AG04449 (cell line): ENCODE measurements at regions not wholly inside any gene's neighbourhood (a gene's known extent, or its start where the extent isn't known, plus 50 kb on each side); places are given as distances from the start of the nearest gene placed in this dataset.

Experiments used
- CTCF ChIA-PET: fragments of 350-600 bp; formaldehyde crosslinking; extraction: SDS; loops from one replicate; lab custom pipeline; 2021; ENCODE audit warnings: antibody characterized with exemption; lab: Yijun Ruan, JAX
- POLR2A ChIA-PET: fragments of 400-600, 350-600 bp; formaldehyde crosslinking; extraction: SDS; loops from one replicate; lab custom pipeline; 2020; ENCODE audit warnings: antibody characterized with exemption, inconsistent platforms; lab: Yijun Ruan, JAX
- DNase-seq: peaks from one replicate; pipeline ENCODE4 v3.0.0-alpha.2; 2010; ENCODE audit warnings: low read depth, low spot score
- H3K4me3 ChIP-seq: 2 replicates; pipeline ENCODE4 v1.5.1; 2011; ENCODE audit warnings: low read depth, mild to moderate bottlenecking, control low read depth, low read length
- TF ChIP-seq, protein P1 (sequence below): IDR thresholded peaks from one replicate; pipeline ENCODE4 v1.5.1; 2011; ENCODE audit warnings: mild to moderate bottlenecking, moderate library complexity, low read length, control low read depth, inconsistent platforms; ENCODE audit not compliant: insufficient read depth; ENCODE audit errors: missing control alignments

DNA sequence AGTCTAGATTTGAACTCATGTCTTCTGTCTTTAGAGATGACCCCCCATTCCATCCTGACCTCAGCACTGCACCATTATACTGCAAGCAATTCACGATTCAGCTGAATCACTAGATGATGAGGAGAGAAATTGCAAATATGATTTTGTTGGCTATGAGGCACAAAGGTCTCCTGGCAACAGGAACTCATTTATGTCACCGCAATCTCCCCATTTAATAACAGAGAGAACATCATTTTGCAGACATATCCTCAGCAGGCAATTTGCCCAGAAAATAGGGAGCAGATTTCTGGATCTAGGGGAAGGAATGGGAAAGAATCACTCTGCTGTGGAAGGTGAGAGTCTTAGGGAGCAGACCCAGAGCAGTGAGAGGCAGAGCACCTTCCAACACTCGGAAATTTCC lies 303.0 kb downstream of the PAX1 start:
- CTCF ChIA-PET: no interaction called here
- TF ChIP-seq, protein P1, sequence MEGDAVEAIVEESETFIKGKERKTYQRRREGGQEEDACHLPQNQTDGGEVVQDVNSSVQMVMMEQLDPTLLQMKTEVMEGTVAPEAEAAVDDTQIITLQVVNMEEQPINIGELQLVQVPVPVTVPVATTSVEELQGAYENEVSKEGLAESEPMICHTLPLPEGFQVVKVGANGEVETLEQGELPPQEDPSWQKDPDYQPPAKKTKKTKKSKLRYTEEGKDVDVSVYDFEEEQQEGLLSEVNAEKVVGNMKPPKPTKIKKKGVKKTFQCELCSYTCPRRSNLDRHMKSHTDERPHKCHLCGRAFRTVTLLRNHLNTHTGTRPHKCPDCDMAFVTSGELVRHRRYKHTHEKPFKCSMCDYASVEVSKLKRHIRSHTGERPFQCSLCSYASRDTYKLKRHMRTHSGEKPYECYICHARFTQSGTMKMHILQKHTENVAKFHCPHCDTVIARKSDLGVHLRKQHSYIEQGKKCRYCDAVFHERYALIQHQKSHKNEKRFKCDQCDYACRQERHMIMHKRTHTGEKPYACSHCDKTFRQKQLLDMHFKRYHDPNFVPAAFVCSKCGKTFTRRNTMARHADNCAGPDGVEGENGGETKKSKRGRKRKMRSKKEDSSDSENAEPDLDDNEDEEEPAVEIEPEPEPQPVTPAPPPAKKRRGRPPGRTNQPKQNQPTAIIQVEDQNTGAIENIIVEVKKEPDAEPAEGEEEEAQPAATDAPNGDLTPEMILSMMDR: no peak
- POLR2A ChIA-PET: no interaction called here
- no peak overlapping the region for H3K4me3 ChIP-seq
- DNase-seq: no peak

DNA sequence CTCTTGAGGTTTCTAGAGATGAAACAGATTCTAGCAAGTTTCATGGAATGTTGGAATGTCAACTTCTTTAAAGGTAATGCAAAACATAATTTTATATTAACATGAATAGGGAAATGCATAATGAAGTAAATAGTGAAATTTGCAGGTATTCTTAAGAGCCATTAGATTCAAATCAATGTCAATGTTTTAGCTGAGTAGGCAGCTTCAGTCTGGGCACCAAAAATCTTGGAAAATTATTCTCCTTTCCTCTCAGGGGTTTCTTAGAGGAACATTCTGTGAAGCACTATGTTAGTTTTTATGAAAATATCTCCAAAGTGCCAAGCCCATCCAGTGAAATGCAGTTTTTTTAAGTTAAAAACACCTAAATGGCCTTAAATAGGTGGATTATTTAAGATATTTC lies 300.8 kb downstream of the PAX1 start:
- H3K4me3 ChIP-seq: no peak overlapping the region
- DNase-seq: no peak
- POLR2A ChIA-PET: no interaction called here
- CTCF ChIA-PET: no interaction called here
- TF ChIP-seq, protein P1: no peak

DNA sequence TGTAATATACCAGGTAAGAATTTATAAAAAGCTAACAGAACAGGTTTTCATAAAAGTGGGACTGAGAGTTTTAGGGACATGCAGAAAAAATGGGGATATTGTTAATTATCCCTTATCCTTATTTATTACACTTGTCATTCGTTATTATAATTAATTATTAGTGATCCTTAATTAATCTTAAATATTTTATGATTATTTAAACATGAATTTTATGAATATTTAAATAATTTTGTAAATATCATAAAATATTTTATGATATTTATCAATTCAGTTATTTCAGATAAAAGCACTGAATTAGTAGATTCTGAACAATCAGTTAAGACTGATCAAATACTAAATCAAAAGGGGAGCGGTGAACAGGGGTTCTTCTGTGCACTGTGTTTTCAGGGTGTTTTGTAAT lies 300.1 kb downstream of the PAX1 start:
- ChIA-PET POLR2A (no interaction called here), CTCF (no interaction called here)
- DNase-seq: no peak
- H3K4me3 ChIP-seq: no peak overlapping the region
- TF ChIP-seq, protein P1: no peak

DNA sequence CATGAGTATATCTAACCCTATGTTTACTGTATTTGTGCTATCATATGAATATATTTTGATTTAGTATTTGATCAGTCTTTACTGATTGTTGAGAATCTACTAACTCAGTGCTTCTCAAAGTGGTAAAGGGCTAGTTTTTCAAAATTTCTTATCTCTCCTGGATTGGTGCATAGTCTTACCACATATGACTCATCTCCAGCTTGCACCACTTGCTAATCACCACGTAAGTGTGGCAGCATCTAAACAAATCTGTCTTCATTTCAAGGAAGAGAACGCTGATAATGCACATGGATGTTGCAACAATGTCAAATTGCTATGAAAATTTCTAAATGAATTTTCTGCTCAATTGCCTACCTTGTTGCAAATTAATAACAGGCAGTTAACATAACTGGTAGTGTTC lies 299.5 kb downstream of the PAX1 start:
- DNase-seq: no peak
- TF ChIP-seq, protein P1: no peak
- H3K4me3 ChIP-seq: no peak overlapping the region
- ChIA-PET POLR2A (no interaction called here), CTCF (no interaction called here)

DNA sequence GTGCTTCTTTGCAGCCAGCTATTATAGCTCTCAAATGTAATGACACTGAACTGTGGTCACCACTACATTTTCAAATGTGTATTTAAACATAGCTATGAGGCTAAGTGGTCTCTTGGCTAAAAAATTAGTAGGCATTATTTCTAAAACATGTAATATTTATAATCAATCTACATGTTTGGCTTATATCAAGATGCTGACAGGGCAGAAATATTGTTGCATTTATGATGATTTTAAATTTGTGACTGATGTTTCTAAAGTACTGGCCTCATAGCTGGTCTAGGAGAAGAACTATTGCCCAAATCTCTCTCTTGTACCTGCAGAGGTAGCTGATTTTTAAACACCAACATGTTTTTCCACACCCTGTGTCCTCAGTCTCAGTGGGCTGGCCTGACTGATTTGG lies 298.2 kb downstream of the PAX1 start:
- CTCF ChIA-PET: no interaction called here
- POLR2A ChIA-PET: no interaction called here
- no peak overlapping the region for H3K4me3 ChIP-seq
- TF ChIP-seq, protein P1: no peak
- no peak for DNase-seq

DNA sequence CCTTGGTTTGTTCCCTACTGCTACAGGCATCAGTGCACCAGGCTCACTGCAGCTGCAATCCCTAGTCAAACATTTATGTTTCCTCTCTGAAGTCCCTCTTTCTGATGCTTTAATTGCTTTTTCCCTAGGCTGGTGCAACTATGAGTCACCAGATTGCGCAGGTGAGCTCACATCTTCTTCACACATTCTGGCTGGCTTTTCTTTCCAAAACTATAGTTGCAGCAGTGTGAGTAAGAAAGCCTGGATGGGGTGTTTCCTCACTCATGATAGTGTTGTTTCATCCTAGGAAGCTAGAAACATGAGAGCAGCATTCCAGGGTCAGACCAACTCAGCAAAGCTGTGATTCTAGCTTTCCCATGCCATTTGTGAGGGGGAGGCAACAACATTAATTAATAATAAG lies 296.4 kb downstream of the PAX1 start:
- POLR2A ChIA-PET: no interaction called here
- TF ChIP-seq, protein P1: no peak
- CTCF ChIA-PET: no interaction called here
- no peak for DNase-seq
- no peak overlapping the region for H3K4me3 ChIP-seq
